HuH-7 (cell line): ENCODE measurements at regions not wholly inside any gene's neighbourhood (a gene's known extent, or its start where the extent isn't known, plus 50 kb on each side); places are given as distances from the start of the nearest gene placed in this dataset.

Source experiments
- DNase-seq: peaks from one replicate; pipeline ENCODE4 v3.0.0; 2011; ENCODE audit warnings: low spot score

GRCh38 chr13:106882246-106882645 is 314.3 kb upstream of the ARGLU1 start:
- DNase-seq, result no peak

GRCh38 chr13:106879806-106880205 is 311.9 kb upstream of the ARGLU1 start:
- DNase-seq, result no peak

- no peak for DNase-seq
Observed at GRCh38 chr13:106874323-106874722, 306.4 kb upstream of the ARGLU1 start.

GRCh38 chr13:106873810-106874209 is 305.9 kb upstream of the ARGLU1 start:
- DNase-seq, result no peak

GRCh38 chr13:106867249-106867648 is 299.3 kb upstream of the ARGLU1 start:
- no peak for DNase-seq

GRCh38 chr13:106865716-106866440 is 297.9 kb upstream of the ARGLU1 start:
- DNase-seq, result no peak

GRCh38 chr13:106859533-106859904 is 291.6 kb upstream of the ARGLU1 start:
- DNase-seq, result no peak

- no peak for DNase-seq
Observed at GRCh38 chr13:106858903-106859532, 291.1 kb upstream of the ARGLU1 start.

GRCh38 chr13:106852436-106852835 is 284.5 kb upstream of the ARGLU1 start:
- DNase-seq, result no peak

GRCh38 chr13:106850973-106851650 is 283.2 kb upstream of the ARGLU1 start:
- no peak for DNase-seq

GRCh38 chr13:106846571-106847448 is 278.9 kb upstream of the ARGLU1 start:
- no peak for DNase-seq

- DNase-seq, result no peak
Observed at GRCh38 chr13:106836186-106836802, 268.4 kb upstream of the ARGLU1 start.

- DNase-seq, result no peak
Observed at GRCh38 chr13:106835477-106835876, 267.5 kb upstream of the ARGLU1 start.

GRCh38 chr13:106821979-106822378 is 254.0 kb upstream of the ARGLU1 start:
- no peak for DNase-seq

GRCh38 chr13:106819413-106820180 is 251.7 kb upstream of the ARGLU1 start:
- no peak for DNase-seq

GRCh38 chr13:106818971-106819370 is 251.0 kb upstream of the ARGLU1 start:
- DNase-seq, result no peak

GRCh38 chr13:106815545-106815944 is 247.6 kb upstream of the ARGLU1 start:
- DNase-seq, result no peak

GRCh38 chr13:106814463-106814862 is 246.5 kb upstream of the ARGLU1 start:
- no peak for DNase-seq

- no peak for DNase-seq
Observed at GRCh38 chr13:106810069-106810468, 242.1 kb upstream of the ARGLU1 start.

- no peak for DNase-seq
Observed at GRCh38 chr13:106804991-106805390, 237.1 kb upstream of the ARGLU1 start.

- no peak for DNase-seq
Observed at GRCh38 chr13:106802917-106803316, 235.0 kb upstream of the ARGLU1 start.
